NCI-H2227 (cell line): ENCODE measurements at regions not wholly inside any gene's neighbourhood (a gene's known extent, or its start where the extent isn't known, plus 50 kb on each side); places are given as distances from the start of the nearest gene placed in this dataset.
"Not testable (repeated sequence)": the region's sequence is repeated elsewhere in the genome, so short reads cannot be mapped to it uniquely, and the experiment has no call there.

ENCODE experiments used
- DNase-seq: peaks from one replicate; lab custom pipeline; 2025; ENCODE audit not compliant: unreplicated experiment; lab: John Stamatoyannopoulos, UW

GRCh38 chr3:75384016-75384415 lies 280.1 kb upstream of the FRG2C start:
- not testable (repeated sequence) for DNase-seq

- not testable (repeated sequence) for DNase-seq
These were observed 275.5 kb upstream of the FRG2C start for GRCh38 chr3:75388486-75389124.

- not testable (repeated sequence) for DNase-seq
These were observed 270.8 kb upstream of the FRG2C start for GRCh38 chr3:75393288-75393694.

GRCh38 chr3:75394102-75394501 lies 270.0 kb upstream of the FRG2C start:
- not testable (repeated sequence) for DNase-seq

- DNase-seq: not testable (repeated sequence)
These were observed 269.4 kb upstream of the FRG2C start for GRCh38 chr3:75394562-75395360.

GRCh38 chr3:75395580-75396315 lies 268.4 kb upstream of the FRG2C start:
- DNase-seq: no peak

- DNase-seq: no peak
These were observed 267.8 kb upstream of the FRG2C start for GRCh38 chr3:75396316-75396802.

- DNase-seq: not testable (repeated sequence)
These were observed 266.6 kb upstream of the FRG2C start for GRCh38 chr3:75397486-75397885.

GRCh38 chr3:75422101-75422945 lies 241.8 kb upstream of the FRG2C start:
- peak; percentile 15 for DNase-seq

- not testable (repeated sequence) for DNase-seq
These were observed 238.7 kb upstream of the FRG2C start for GRCh38 chr3:75425379-75425778.

GRCh38 chr3:75427486-75427885 lies 236.6 kb upstream of the FRG2C start:
- DNase-seq: not testable (repeated sequence)

- not testable (repeated sequence) for DNase-seq
These were observed 236.2 kb upstream of the FRG2C start for GRCh38 chr3:75427906-75428305.

- peak; percentile 62 for DNase-seq
These were observed 234.4 kb upstream of the FRG2C start for GRCh38 chr3:75429561-75430220.

- DNase-seq: not testable (repeated sequence)
These were observed 233.7 kb upstream of the FRG2C start for GRCh38 chr3:75430406-75430805.

GRCh38 chr3:75431120-75431519 lies 233.0 kb upstream of the FRG2C start:
- not testable (repeated sequence) for DNase-seq

GRCh38 chr3:75432466-75432865 lies 231.7 kb upstream of the FRG2C start:
- DNase-seq: not testable (repeated sequence)

GRCh38 chr3:75432885-75433284 lies 231.2 kb upstream of the FRG2C start:
- not testable (repeated sequence) for DNase-seq

- DNase-seq: not testable (repeated sequence)
These were observed 230.8 kb upstream of the FRG2C start for GRCh38 chr3:75433295-75433694.

- DNase-seq: peak; percentile 3
These were observed 229.7 kb upstream of the FRG2C start for GRCh38 chr3:75434276-75434912.
